Lung (tissue), 11 donors: ENCODE measurements at regions not wholly inside any gene's neighbourhood (a gene's known extent, or its start where the extent isn't known, plus 50 kb on each side); places are given as distances from the start of the nearest gene placed in this dataset.

ENCODE experiments used
- ATAC-seq: fragments of 200-7000 bp; cut with Tn5 transposase; one replicate; pipeline ENCODE4 v1.9.1; 2020; ENCODE audit warnings: moderate number of reproducible peaks; ENCODE audit not compliant: insufficient read depth, low FRiP score
- DNase-seq, 3 donors: peaks; one replicate each; pipeline ENCODE4 v3.0.0-alpha.2; 2013 to 2017
- H3K27ac ChIP-seq, 2 donors: one replicate each; pipeline ENCODE4 v1.5.1; 2013; ENCODE audit warnings: mild to moderate bottlenecking in 2 of 2, moderate library complexity in 2 of 2, control low read depth in 1 of 2, inconsistent platforms in 1 of 2, low read depth in 1 of 2, low read length in 1 of 2
- H3K27me3 ChIP-seq, 3 donors: one replicate each; pipeline ENCODE4 v1.5.1; 2013; ENCODE audit warnings: low read length in 2 of 3; ENCODE audit not compliant: control insufficient read depth in 3 of 3, insufficient read depth in 3 of 3
- H3K36me3 ChIP-seq, 4 donors: one replicate each; pipeline ENCODE4 v1.5.1; 2013; ENCODE audit warnings: low read length in 4 of 4, mild to moderate bottlenecking in 1 of 4, moderate library complexity in 1 of 4; ENCODE audit not compliant: control insufficient read depth in 4 of 4, insufficient read depth in 4 of 4
- H3K4me1 ChIP-seq, 5 donors: one replicate each; pipeline ENCODE4 v1.5.1; 2013; ENCODE audit warnings: low read length in 5 of 5, mild to moderate bottlenecking in 2 of 5, moderate library complexity in 1 of 5; ENCODE audit not compliant: control insufficient read depth in 5 of 5, insufficient read depth in 5 of 5
- H3K4me3 ChIP-seq: one replicate; pipeline ENCODE4 v1.5.1; 2013; ENCODE audit warnings: mild to moderate bottlenecking, control low read depth, moderate library complexity
- H3K9ac ChIP-seq, 2 donors: one replicate each; pipeline ENCODE4 v1.5.1; 2013; ENCODE audit warnings: low read length in 2 of 2, control low read depth in 1 of 2; ENCODE audit not compliant: insufficient read depth in 1 of 2
- H3K9me3 ChIP-seq, 4 donors: one replicate each; pipeline ENCODE4 v1.5.1; 2013; ENCODE audit warnings: low read length in 3 of 4, mild to moderate bottlenecking in 1 of 4, moderate library complexity in 1 of 4; ENCODE audit not compliant: control insufficient read depth in 4 of 4, insufficient read depth in 3 of 4
- WGBS, 2 donors: extraction: QIAGEN DNeasy Blood & Tissue Kit; methylation state at CpG; one replicate each; pipeline ENCODE4 v1.1.7; 2013; 5-methylcytosine and 5-hydroxymethylcytosine counted together
- TF ChIP-seq, protein P1 (sequence below): IDR thresholded peaks from 2 replicates; pipeline ENCODE4 v1.5.1; 2012; ENCODE audit warnings: mild to moderate bottlenecking; ENCODE audit errors: control extremely low read depth, extremely low read depth
- donor health status: control.
- donor health status: control.
- donor health status: Bipolar disorder and iron deficiency.
- donor health status: healthy.
- donor health status: DM: yes; HTN: yes; CAD: no.

DNA sequence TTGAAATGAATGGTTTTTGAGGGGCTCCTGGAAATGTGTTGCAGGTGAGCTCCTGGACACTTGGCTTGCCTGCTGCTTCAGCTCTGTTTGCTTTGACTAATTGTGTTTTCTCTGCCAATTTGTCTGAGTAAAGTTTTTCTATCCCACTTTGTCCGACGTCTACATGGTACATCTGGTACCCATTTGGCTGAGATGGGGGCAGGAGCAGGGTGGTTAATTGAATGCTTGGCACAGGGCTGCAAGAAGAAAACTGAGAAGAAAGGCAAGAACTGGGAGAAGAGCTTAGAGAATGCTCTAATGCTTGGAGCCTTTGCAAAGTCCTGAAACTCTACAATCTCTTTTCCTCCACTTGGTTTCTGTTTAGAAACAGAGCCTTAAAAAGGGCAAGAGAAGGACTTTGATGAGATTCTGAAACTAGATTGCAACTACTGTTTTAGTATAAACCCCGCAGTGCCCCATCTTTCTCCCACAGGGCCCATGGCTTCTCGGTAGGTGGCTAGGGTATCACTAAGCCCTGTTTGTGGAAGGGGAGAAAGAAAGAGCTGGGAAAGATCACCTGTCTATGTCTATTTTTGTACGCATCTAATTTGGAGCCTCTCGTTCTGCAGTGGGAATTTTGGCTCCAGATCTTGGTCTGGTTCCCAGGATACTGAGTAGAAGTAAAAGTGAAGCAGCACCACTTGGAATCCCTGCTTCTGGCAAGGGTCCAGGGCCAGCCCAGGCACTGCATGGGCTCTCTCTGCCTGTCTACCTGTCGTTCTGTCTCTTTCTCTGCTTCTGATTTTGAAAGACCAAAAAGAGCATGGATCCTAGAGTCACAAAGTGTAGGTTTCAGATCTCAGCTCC, 214.4 kb downstream of the SEMA6A start:
- Histone ChIP-seq H3K9me3 (peaks cover 0 to 2% (median under 1%) of the 10 kb centered on the region in 4 donors), H3K4me3 (no peak overlapping the region), H3K4me1 (peaks cover 0 to 24% (median 9%) of the 10 kb centered on the region in 5 donors), H3K27ac (no peak overlapping the region), H3K9ac (no peak overlapping the region), H3K27me3 (no peaks in the 10 kb centered on the region), H3K36me3 (no peaks in the 10 kb centered on the region)
- TF ChIP-seq, protein P1, sequence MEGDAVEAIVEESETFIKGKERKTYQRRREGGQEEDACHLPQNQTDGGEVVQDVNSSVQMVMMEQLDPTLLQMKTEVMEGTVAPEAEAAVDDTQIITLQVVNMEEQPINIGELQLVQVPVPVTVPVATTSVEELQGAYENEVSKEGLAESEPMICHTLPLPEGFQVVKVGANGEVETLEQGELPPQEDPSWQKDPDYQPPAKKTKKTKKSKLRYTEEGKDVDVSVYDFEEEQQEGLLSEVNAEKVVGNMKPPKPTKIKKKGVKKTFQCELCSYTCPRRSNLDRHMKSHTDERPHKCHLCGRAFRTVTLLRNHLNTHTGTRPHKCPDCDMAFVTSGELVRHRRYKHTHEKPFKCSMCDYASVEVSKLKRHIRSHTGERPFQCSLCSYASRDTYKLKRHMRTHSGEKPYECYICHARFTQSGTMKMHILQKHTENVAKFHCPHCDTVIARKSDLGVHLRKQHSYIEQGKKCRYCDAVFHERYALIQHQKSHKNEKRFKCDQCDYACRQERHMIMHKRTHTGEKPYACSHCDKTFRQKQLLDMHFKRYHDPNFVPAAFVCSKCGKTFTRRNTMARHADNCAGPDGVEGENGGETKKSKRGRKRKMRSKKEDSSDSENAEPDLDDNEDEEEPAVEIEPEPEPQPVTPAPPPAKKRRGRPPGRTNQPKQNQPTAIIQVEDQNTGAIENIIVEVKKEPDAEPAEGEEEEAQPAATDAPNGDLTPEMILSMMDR: no peak
- WGBS, 2 donors: 58 to 68% methylated on average over 7 of the region's 7 CpGs
- ATAC-seq (no peak), DNase-seq (peak; percentile 30 to 56 (median 38))

DNA sequence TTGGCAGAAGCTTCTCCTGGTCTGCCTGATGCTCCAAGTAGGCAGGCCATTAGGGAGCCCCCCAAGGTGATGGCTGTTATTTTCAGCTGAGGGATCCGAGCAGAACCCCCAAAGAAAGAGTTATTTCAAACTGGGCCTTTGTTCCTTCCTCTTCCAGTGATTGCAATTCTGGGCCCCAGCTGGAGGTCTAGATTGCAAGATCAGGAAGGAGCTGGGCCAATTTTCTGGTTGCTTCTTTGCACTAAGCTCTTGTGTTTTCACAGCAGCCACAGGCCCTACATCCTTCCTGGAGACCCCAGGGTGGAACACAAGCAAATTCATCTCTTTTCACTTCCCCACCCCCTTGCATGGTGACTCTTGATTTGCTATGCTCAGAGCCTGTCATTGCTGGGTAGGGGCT, 215.0 kb downstream of the SEMA6A start:
- H3K36me3 ChIP-seq: no peaks in the 10 kb centered on the region
- TF ChIP-seq, protein P1: no peak
- no peaks in the 10 kb centered on the region for H3K27me3 ChIP-seq
- DNase-seq: peak in 2 of 3 donors; percentile 40 to 49
- H3K9ac ChIP-seq: no peak overlapping the region
- no peak for ATAC-seq
- H3K9me3 ChIP-seq: peaks cover 0 to 5% (median 1%) of the 10 kb centered on the region in 4 donors
- peaks cover 0 to 24% (median 9%) of the 10 kb centered on the region in 5 donors for H3K4me1 ChIP-seq
- 50 to 75% methylated on average over 1 of the region's 1 CpG for WGBS, 2 donors
- H3K4me3 ChIP-seq: no peak overlapping the region
- no peak overlapping the region for H3K27ac ChIP-seq

DNA sequence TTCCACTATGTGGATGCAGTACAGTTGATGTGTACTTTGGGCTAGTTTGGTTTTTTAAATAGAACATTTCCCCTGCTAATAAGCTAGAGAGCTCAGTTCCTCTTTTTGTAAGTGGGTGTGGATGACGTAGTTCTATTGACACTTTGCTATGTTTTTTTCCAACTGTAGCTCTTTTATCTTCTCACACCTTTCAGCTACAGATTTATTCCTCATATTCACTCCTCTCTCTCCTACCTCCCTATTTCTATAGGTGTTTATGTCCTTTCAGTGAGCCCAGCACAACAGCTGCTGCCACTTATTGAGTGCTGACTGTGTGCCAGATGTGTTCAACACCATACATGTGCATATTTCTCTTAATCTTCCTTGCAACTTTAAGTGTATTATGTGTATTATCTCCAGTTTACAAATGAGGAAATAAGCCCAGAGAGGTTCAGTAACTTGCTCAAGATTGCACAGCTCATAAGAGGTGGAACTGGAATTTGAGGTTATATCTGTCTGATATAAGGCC, 215.7 kb downstream of the SEMA6A start:
- ATAC-seq: no peak

More for the DNA sequence above, 215.7 kb downstream of the SEMA6A start:
- Histone ChIP-seq H3K27me3 (no peaks in the 10 kb centered on the region), H3K9ac (no peak overlapping the region), H3K4me1 (peaks cover 0 to 24% (median 9%) of the 10 kb centered on the region in 5 donors), H3K36me3 (no peaks in the 10 kb centered on the region), H3K27ac (no peak overlapping the region), H3K4me3 (no peak overlapping the region), H3K9me3 (peaks cover 0 to 5% (median 2%) of the 10 kb centered on the region in 4 donors)
- DNase-seq: no peak
- WGBS, 2 donors: 35 to 58% methylated on average over 1 of the region's 1 CpG
- TF ChIP-seq, protein P1: no peak
